ENCODE measurements at regions not wholly inside any gene's neighbourhood (a gene's known extent, or its start where the extent isn't known, plus 50 kb on each side); places are given as distances from the start of the nearest gene placed in this dataset.

GRCh38 chr3:89685731-89686130 lies 578.3 kb downstream of the EPHA3 start:
- Histone ChIP-seq H2AFZ (ENCODE audit: low read depth, low read length) (no peak overlapping the region), H3K27me3 (ENCODE audit: control insufficient read depth in 2 of 2, insufficient read depth in 2 of 2, low read length in 2 of 2) (no peaks in the 10 kb centered on the region), H3K9ac (ENCODE audit: insufficient read depth in 1 of 2, low read depth in 2 of 2, low read length in 2 of 2) (no peak overlapping the region), H3K36me3 (ENCODE audit: control insufficient read depth, insufficient read depth, low read length) (no peaks in the 10 kb centered on the region), H3K79me2 (ENCODE audit: control insufficient read depth, insufficient read depth, low read length) (no peaks in the 10 kb centered on the region), H3K4me3 (no peak overlapping the region), H3K9me1 (ENCODE audit: control insufficient read depth, insufficient read depth, low read length) (no peaks in the 10 kb centered on the region), H3K9me3 (replicated peaks; ENCODE audit: control insufficient read depth, insufficient read depth, low read depth, low read length) (no peaks in the 10 kb centered on the region), H3K4me2 (ENCODE audit: insufficient read depth, low read length) (no peak overlapping the region), H3K27ac (ENCODE audit: extremely low read depth, low read depth, low read length) (no peak overlapping the region), H4K20me1 (replicated peaks; ENCODE audit: control insufficient read depth, insufficient read depth, low read length) (no peaks in the 10 kb centered on the region), H3K4me1 (replicated peaks in 1 of 2; ENCODE audit: control insufficient read depth in 2 of 2, insufficient read depth in 2 of 2, low read length in 2 of 2) (no peaks in the 10 kb centered on the region)
- in situ Hi-C loops (cut with MboI): no loop called here
- ChIA-PET POLR2A (no interaction called here), CTCF (ENCODE audit: low intra/inter-chr PET ratio) (no interaction called here)
- 0% methylated on average over 1 of the region's 1 CpG for WGBS (ENCODE audit: insufficient coverage, low coverage, missing lambda C conversion rate)
- FAIRE-seq (no peak), ATAC-seq (no peak), DNase-seq (ENCODE audit: extremely low read depth in 1 of 4, low spot score in 3 of 4) (no peak)
- no TSS peak for BruUV-seq (replicated peaks)
- intact Hi-C loops (cut with micrococcal nuclease): no loop called here
- TF ChIP-seq NR2C1 (IDR thresholded peaks at IDR 0.05) (no peak), NR2C1 (tag; IDR thresholded peaks at IDR 0.05) (no peak), ZBTB40 (IDR thresholded peaks at IDR 0.05) (no peak), ZBTB40 (CRISPR knock-in tag; IDR thresholded peaks at IDR 0.05) (no peak), PHTF2 (CRISPR knock-in tag; IDR thresholded peaks at IDR 0.05) (no peak), CCAR2 (IDR thresholded peaks at IDR 0.05; ENCODE audit: low read depth, low read length) (no peak), CXXC5 (CRISPR knock-in tag; IDR thresholded peaks at IDR 0.05) (no peak), PHF8 (IDR thresholded peaks at IDR 0.05; ENCODE audit: borderline replicate concordance, low read length) (no peak), HNRNPK (IDR thresholded peaks at IDR 0.05; ENCODE audit: low read depth, low read length, poor library complexity, severe bottlenecking) (no peak), ELF1 (tag; IDR thresholded peaks at IDR 0.05) (no peak), CBX3 (IDR thresholded peaks at IDR 0.05; ENCODE audit: borderline replicate concordance in 1 of 2, low read length in 2 of 2) (no peak), SRSF3 (IDR thresholded peaks at IDR 0.05; ENCODE audit: insufficient read depth, low read length) (no peak), PHB (CRISPR knock-in tag; IDR thresholded peaks at IDR 0.05) (no peak), CTCFL (IDR thresholded peaks at IDR 0.05; ENCODE audit: borderline replicate concordance, insufficient read depth, low read depth, low read length, poor library complexity, severe bottlenecking) (no peak)
